H1 (cell line): ENCODE measurements at regions not wholly inside any gene's neighbourhood (a gene's known extent, or its start where the extent isn't known, plus 50 kb on each side); places are given as distances from the start of the nearest gene placed in this dataset.

Experiments
- CTCF ChIA-PET: fragments of 300-600 bp; sonication (Branson Sonifier 250); formaldehyde crosslinking; loops from one replicate; lab custom pipeline; 2021; ENCODE audit not compliant: partially characterized antibody; lab: Charles Lee
- POLR2A ChIA-PET: fragments of 300-600 bp; sonication (Branson Sonifier 250); formaldehyde crosslinking; loops from one replicate; lab custom pipeline; 2021; ENCODE audit warnings: inconsistent platforms; ENCODE audit not compliant: partially characterized antibody; lab: Charles Lee
- DNase-seq, 2 experiments: peaks; one replicate each; pipeline versions ENCODE4 v3.0.0 to v3.0.0-alpha.2; 2010 to 2022; ENCODE audit warnings: low spot score in 2 of 2, low read depth in 1 of 2, mixed read lengths in 1 of 2
- FAIRE-seq: peaks from 2 replicates; lab custom pipeline; 2011; peaks lifted over from hg19 to GRCh38; lab: Jason Lieb, UNC
- H2AFZ ChIP-seq: 2 replicates; pipeline ENCODE4 v1.8.1; 2012; ENCODE audit warnings: low read length, inconsistent platforms
- H2AK5ac ChIP-seq: 2 replicates; pipeline ENCODE4 v1.6.1; 2013; ENCODE audit warnings: low read depth, low read length
- H2BK120ac ChIP-seq: replicated peaks from 2 replicates; pipeline ENCODE3; 2013; ENCODE audit warnings: low read depth, low read length, inconsistent platforms
- H2BK12ac ChIP-seq: 2 replicates; pipeline ENCODE4 v1.6.1; 2013; ENCODE audit warnings: low read depth, low read length
- H2BK15ac ChIP-seq: 2 replicates; pipeline ENCODE4 v1.6.1; 2013; ENCODE audit warnings: low read length
- H2BK20ac ChIP-seq: 2 replicates; pipeline ENCODE4 v1.6.1; 2013; ENCODE audit warnings: low read length
- H2BK5ac ChIP-seq: 2 replicates; pipeline ENCODE4 v1.6.1; 2013; ENCODE audit warnings: low read depth, low read length
- H3K14ac ChIP-seq: 2 replicates; pipeline ENCODE4 v1.6.1; 2013; ENCODE audit warnings: inconsistent platforms; ENCODE audit not compliant: insufficient read length
- H3K18ac ChIP-seq: 2 replicates; pipeline ENCODE4 v1.6.1; 2013; ENCODE audit warnings: low read length; ENCODE audit errors: extremely low read depth
- H3K23ac ChIP-seq: 2 replicates; pipeline ENCODE4 v1.6.1; 2013; ENCODE audit warnings: inconsistent platforms; ENCODE audit not compliant: insufficient read length
- H3K23me2 ChIP-seq: 2 replicates; pipeline ENCODE4 v1.6.1; 2013; ENCODE audit warnings: low read depth, low read length
- H3K27ac ChIP-seq: 2 replicates; pipeline ENCODE4 v1.6.1; 2011; ENCODE audit warnings: low read depth, low read length, inconsistent platforms
- H3K27me3 ChIP-seq, 4 experiments: replicated peaks in 1 of 4; 1 replicate in 1 of 4; 2 replicates in 3 of 4; pipeline versions ENCODE4 v1.6.1 to v1.8.1; 2011 to 2013; ENCODE audit warnings: low read length in 3 of 4, mild to moderate bottlenecking in 3 of 4, inconsistent platforms in 2 of 4, mixed read lengths in 2 of 4, moderate library complexity in 1 of 4; ENCODE audit not compliant: control insufficient read depth in 3 of 4, insufficient read depth in 3 of 4; ENCODE audit errors: extremely low read depth in 1 of 4
- H3K36me3 ChIP-seq, 4 experiments: 2 replicates each; pipeline versions ENCODE4 v1.6.1 to v1.8.1; 2011 to 2013; ENCODE audit warnings: mild to moderate bottlenecking in 4 of 4, low read length in 3 of 4, moderate library complexity in 2 of 4, control low read depth in 1 of 4, inconsistent platforms in 1 of 4; ENCODE audit not compliant: insufficient read depth in 4 of 4, control insufficient read depth in 2 of 4
- H3K4ac ChIP-seq: replicated peaks from 2 replicates; pipeline ENCODE3; 2013; ENCODE audit warnings: low read length, low read depth, mixed read lengths, inconsistent platforms; ENCODE audit not compliant: insufficient read length
- H3K4me1 ChIP-seq, 4 experiments: replicated peaks in 1 of 4; 1 replicate in 1 of 4; 2 replicates in 3 of 4; pipeline versions ENCODE4 v1.6.1 to v1.8.1; 2011 to 2013; ENCODE audit warnings: low read length in 3 of 4, inconsistent platforms in 2 of 4, mixed read lengths in 1 of 4; ENCODE audit not compliant: insufficient read depth in 4 of 4, control insufficient read depth in 3 of 4
- H3K4me2 ChIP-seq, 2 experiments: 2 replicates each; pipeline versions ENCODE4 v1.6.1 to v1.8.1; 2011 to 2013; ENCODE audit warnings: low read depth in 2 of 2, low read length in 2 of 2, control low read depth in 1 of 2, inconsistent platforms in 1 of 2, mild to moderate bottlenecking in 1 of 2; ENCODE audit not compliant: insufficient read depth in 1 of 2
- H3K4me3 ChIP-seq, 4 experiments: fragments of 200-600, 300-600 bp in 1 of 4; sonication (generic), shearing (Covaris generic), sonication (Bioruptor Twin) in 1 of 4; 2 replicates each; pipeline versions ENCODE4 v1.5.1 to v1.8.1; 2011 to 2016; ENCODE audit warnings: low read length in 4 of 4, low read depth in 3 of 4, control low read depth in 2 of 4, inconsistent platforms in 2 of 4, mild to moderate bottlenecking in 2 of 4, mixed read lengths in 1 of 4, moderate library complexity in 1 of 4; ENCODE audit not compliant: insufficient read depth in 2 of 4; ENCODE audit errors: extremely low read depth in 1 of 4
- H3K56ac ChIP-seq: replicated peaks from 2 replicates; pipeline ENCODE3; 2013; ENCODE audit warnings: low read depth, mild to moderate bottlenecking, mixed read lengths, low read length, inconsistent platforms; ENCODE audit not compliant: insufficient read length
- H3K79me1 ChIP-seq: 2 replicates; pipeline ENCODE4 v1.6.1; 2013; ENCODE audit warnings: low read depth, low read length, control low read depth
- H3K79me2 ChIP-seq, 2 experiments: 2 replicates each; pipeline versions ENCODE4 v1.6.1 to v1.8.1; 2012 to 2013; ENCODE audit warnings: low read length in 2 of 2, mild to moderate bottlenecking in 2 of 2, inconsistent platforms in 1 of 2; ENCODE audit not compliant: insufficient read depth in 2 of 2, control insufficient read depth in 1 of 2
- H3K9ac ChIP-seq, 4 experiments: replicated peaks in 1 of 4; 1 replicate in 1 of 4; 2 replicates in 3 of 4; pipeline versions ENCODE4 v1.6.1 to v1.8.1; 2011 to 2013; ENCODE audit warnings: low read depth in 3 of 4, low read length in 3 of 4, control low read depth in 2 of 4, mild to moderate bottlenecking in 2 of 4, moderate library complexity in 2 of 4, inconsistent platforms in 1 of 4; ENCODE audit errors: extremely low read depth in 1 of 4
- H3K9me3 ChIP-seq, 2 experiments: 2 replicates each; pipeline versions ENCODE4 v1.6.1 to v1.8.1; 2012 to 2013; ENCODE audit warnings: mild to moderate bottlenecking in 2 of 2, moderate library complexity in 2 of 2, control low read depth in 1 of 2, inconsistent platforms in 1 of 2, low read depth in 1 of 2, low read length in 1 of 2, mixed read lengths in 1 of 2; ENCODE audit not compliant: insufficient read depth in 2 of 2
- H4K20me1 ChIP-seq, 2 experiments: replicated peaks in 1 of 2; 2 replicates each; pipeline versions ENCODE3 to v1.8.1; 2011 to 2013; ENCODE audit warnings: inconsistent platforms in 2 of 2, low read length in 2 of 2, mild to moderate bottlenecking in 1 of 2; ENCODE audit not compliant: insufficient read depth in 2 of 2, control insufficient read depth in 1 of 2
- H4K5ac ChIP-seq: 2 replicates; pipeline ENCODE4 v1.6.1; 2013; ENCODE audit warnings: low read length, low read depth, mixed read lengths, inconsistent platforms; ENCODE audit not compliant: insufficient read length
- H4K8ac ChIP-seq: 2 replicates; pipeline ENCODE4 v1.8.0; 2013; ENCODE audit warnings: mild to moderate bottlenecking, moderate library complexity, low read length, inconsistent platforms; ENCODE audit not compliant: insufficient read depth; ENCODE audit errors: extremely low read depth
- H4K91ac ChIP-seq: replicated peaks from 2 replicates; pipeline ENCODE3; 2013; ENCODE audit warnings: low read length, mixed read lengths, inconsistent platforms; ENCODE audit not compliant: insufficient read length
- ASH2L ChIP-seq: fragments of 200-600, 300-600 bp; sonication (generic); IDR thresholded peaks from one replicate; pipeline ENCODE4 v1.7.1; 2017; ENCODE audit warnings: low read length
- CEBPB ChIP-seq: IDR thresholded peaks from 2 replicates; pipeline ENCODE4 v1.6.1; 2012; ENCODE audit warnings: low read depth, low read length
- CTBP2 ChIP-seq: IDR thresholded peaks from 2 replicates; pipeline ENCODE4 v1.7.0; 2011; ENCODE audit warnings: borderline replicate concordance, mild to moderate bottlenecking, moderate library complexity, mixed read lengths, low read length; ENCODE audit not compliant: insufficient read depth, insufficient read length
- GABPA ChIP-seq: IDR thresholded peaks from 2 replicates; pipeline ENCODE4 v1.6.1; 2011; ENCODE audit warnings: mild to moderate bottlenecking, low read length, moderate library complexity, borderline replicate concordance; ENCODE audit not compliant: insufficient read depth
- JUND ChIP-seq: IDR thresholded peaks from 2 replicates; pipeline ENCODE4 v1.6.1; 2011; ENCODE audit warnings: mild to moderate bottlenecking, improper control_type of control experiment, low read length
- KDM1A ChIP-seq: fragments of 200-600, 300-600 bp; sonication (generic); IDR thresholded peaks from 2 replicates; pipeline ENCODE4 v1.7.1; 2016; ENCODE audit warnings: mild to moderate bottlenecking, low read length, borderline replicate concordance
- KDM5A ChIP-seq: fragments of 200-600 bp; IDR thresholded peaks from 2 replicates; pipeline ENCODE4 v1.7.1; 2012; ENCODE audit warnings: mild to moderate bottlenecking, low read length, inconsistent platforms, mixed read lengths
- MAFK ChIP-seq: IDR thresholded peaks from 2 replicates; pipeline ENCODE4 v1.6.1; 2012; ENCODE audit warnings: low read depth, mild to moderate bottlenecking, improper control_type of control experiment, low read length
- RBBP5 ChIP-seq: IDR thresholded peaks from 2 replicates; pipeline ENCODE4 v1.7.1; 2012; ENCODE audit warnings: low read depth, mild to moderate bottlenecking, inconsistent platforms, low read length, moderate library complexity, borderline replicate concordance
- RFX5 ChIP-seq: IDR thresholded peaks from 2 replicates; pipeline ENCODE4 v1.6.1; 2011; ENCODE audit warnings: low read depth, low read length, improper control_type of control experiment, borderline replicate concordance
- SIN3A ChIP-seq, 2 experiments: IDR thresholded peaks in 1 of 2; conservative IDR thresholded peaks in 1 of 2; 2 replicates each; pipeline ENCODE4 v1.6.1; 2011 to 2012; ENCODE audit warnings: low read length in 2 of 2, improper control_type of control experiment in 1 of 2, low read depth in 1 of 2, mild to moderate bottlenecking in 1 of 2
- SIRT6 ChIP-seq: IDR thresholded peaks from one replicate; pipeline ENCODE4 v1.7.1; 2012; ENCODE audit warnings: low read length, inconsistent platforms
- TAF1 ChIP-seq: IDR thresholded peaks from 2 replicates; pipeline ENCODE4 v1.6.1; 2011; ENCODE audit warnings: mild to moderate bottlenecking, low read depth, low read length
- WGBS, 2 experiments: shearing (Covaris generic) in 1 of 2; methylation state at CpG; one replicate each; pipeline versions ENCODE4 v1.1.6 to v1.1.7; 2013 to 2015; ENCODE audit warnings: low lambda C conversion rate in 2 of 2, mixed read lengths in 2 of 2, inconsistent platforms in 1 of 2, low coverage in 1 of 2, missing lambda C conversion rate in 1 of 2; ENCODE audit not compliant: insufficient replicate concordance in 2 of 2, insufficient coverage in 1 of 2, insufficient read length in 1 of 2; ENCODE audit errors: extremely low coverage in 1 of 2, missing lambda C conversion rate in 1 of 2; 5-methylcytosine and 5-hydroxymethylcytosine counted together
- TF ChIP-seq, protein P1 (sequence below): IDR thresholded peaks from 2 replicates; pipeline ENCODE4 v1.6.1; 2011; ENCODE audit warnings: low read depth, mild to moderate bottlenecking, low read length; ENCODE audit not compliant: insufficient read depth

DNA sequence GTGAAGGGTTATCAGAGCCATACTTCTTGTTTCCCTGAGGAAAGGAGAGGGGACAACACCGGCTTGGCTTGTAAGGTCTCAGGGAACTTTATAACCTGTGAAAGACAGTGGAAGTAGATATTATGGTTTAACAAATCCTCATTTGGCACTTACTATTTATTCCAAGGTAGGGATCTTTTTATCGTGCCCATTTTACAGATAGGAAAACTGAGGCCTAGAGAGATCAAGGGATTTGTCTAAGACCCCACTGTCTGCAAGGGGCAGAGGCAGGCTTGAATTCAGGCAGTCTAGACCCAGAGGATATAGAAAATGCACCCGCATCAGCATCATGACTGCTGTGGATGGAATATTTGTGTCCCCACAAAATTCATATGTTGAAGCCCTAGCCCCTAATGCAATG, 118.4 kb upstream of the CST7 start:
- Histone ChIP-seq H2AK5ac (no peak overlapping the region), H2BK15ac (no peak overlapping the region), H3K36me3 (no peaks in the 10 kb centered on the region), H3K9ac (no peak overlapping the region), H2BK12ac (no peak overlapping the region), H4K91ac (no peak overlapping the region), H2BK5ac (no peak overlapping the region), H3K18ac (no peak overlapping the region), H2BK20ac (no peak overlapping the region), H3K9me3 (no peaks in the 10 kb centered on the region), H3K4me3 (no peak overlapping the region), H4K5ac (no peak overlapping the region), H3K4me1 (no peaks in the 10 kb centered on the region), H3K27ac (no peak overlapping the region), H3K56ac (no peak overlapping the region), H2AFZ (no peak overlapping the region), H3K4me2 (no peak overlapping the region), H3K79me2 (no peaks in the 10 kb centered on the region), H3K23me2 (no peaks in the 10 kb centered on the region), H3K79me1 (no peaks in the 10 kb centered on the region), H3K23ac (no peak overlapping the region), H3K27me3 (no peaks in the 10 kb centered on the region), H4K20me1 (no peaks in the 10 kb centered on the region), H2BK120ac (no peak overlapping the region), H3K14ac (no peak overlapping the region), H3K4ac (no peak overlapping the region), H4K8ac (no peak overlapping the region)
- TF ChIP-seq CEBPB (no peak), SIRT6 (no peak), KDM1A (no peak), KDM5A (no peak), ASH2L (no peak), SIN3A (conservative IDR thresholded peaks at IDR 0.05 in 1 of 2, IDR thresholded peaks at IDR 0.05 in 1 of 2; ENCODE audit: low read depth in 1 of 2, low read length in 2 of 2) (no peak), RFX5 (no peak), GABPA (no peak), CTBP2 (no peak), RBBP5 (no peak), MAFK (no peak), TAF1 (no peak), JUND (no peak)
- TF ChIP-seq, protein P1, sequence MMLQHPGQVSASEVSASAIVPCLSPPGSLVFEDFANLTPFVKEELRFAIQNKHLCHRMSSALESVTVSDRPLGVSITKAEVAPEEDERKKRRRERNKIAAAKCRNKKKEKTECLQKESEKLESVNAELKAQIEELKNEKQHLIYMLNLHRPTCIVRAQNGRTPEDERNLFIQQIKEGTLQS = no peak
- POLR2A ChIA-PET = no interaction called here
- FAIRE-seq = no peak
- CTCF ChIA-PET = no interaction called here
- DNase-seq = no peak
- 78% methylated on average over 3 of the region's 3 CpGs; no CpG with 5 or more reads in 1 of the 2 experiments for WGBS, 2 experiments
